GM23248 (cell line): ENCODE measurements at regions not wholly inside any gene's neighbourhood (a gene's known extent, or its start where the extent isn't known, plus 50 kb on each side); places are given as distances from the start of the nearest gene placed in this dataset.
A peak's percentile ranks its signal among the peaks of the same experiment; 100 is the strongest.

Experiments used
- DNase-seq: peaks from one replicate; pipeline ENCODE4 v3.0.0-alpha.2; 2015
- H2AFZ ChIP-seq: fragments of 200-600 bp; sonication (generic); 2 replicates; pipeline ENCODE4 v1.6.1; 2016; ENCODE audit warnings: antibody characterized with exemption
- H3F3A ChIP-seq: fragments of 200-600 bp; sonication (generic); 2 replicates; pipeline ENCODE4 v1.6.1; 2016; ENCODE audit warnings: mild to moderate bottlenecking, antibody characterized with exemption, mixed run types; ENCODE audit not compliant: insufficient read depth
- H3K27ac ChIP-seq: fragments of 200-600 bp; sonication (generic); 2 replicates; pipeline ENCODE4 v1.5.1; 2016; ENCODE audit warnings: mild to moderate bottlenecking
- H3K27me3 ChIP-seq: fragments of 200-600 bp; sonication (generic); replicated peaks from 2 replicates; pipeline ENCODE4 v1.6.1; 2016; ENCODE audit warnings: mild to moderate bottlenecking; ENCODE audit not compliant: insufficient read depth
- H3K36me3 ChIP-seq: fragments of 200-600 bp; sonication (generic); 2 replicates; pipeline ENCODE4 v1.6.1; 2016; ENCODE audit warnings: low read depth, mild to moderate bottlenecking
- H3K4me1 ChIP-seq: fragments of 200-600 bp; sonication (generic); 2 replicates; pipeline ENCODE4 v1.6.1; 2016; ENCODE audit warnings: mild to moderate bottlenecking; ENCODE audit not compliant: insufficient read depth
- H3K4me2 ChIP-seq: fragments of 200-600 bp; sonication (generic); one replicate; pipeline ENCODE4 v1.6.1; 2016; ENCODE audit warnings: mild to moderate bottlenecking; ENCODE audit not compliant: unreplicated experiment
- H3K4me3 ChIP-seq: fragments of 200-600 bp; sonication (generic); 2 replicates; pipeline ENCODE4 v1.5.1; 2016; ENCODE audit warnings: mild to moderate bottlenecking
- H3K79me2 ChIP-seq: fragments of 200-600 bp; sonication (generic); 2 replicates; pipeline ENCODE4 v1.6.1; 2016; ENCODE audit warnings: mild to moderate bottlenecking; ENCODE audit not compliant: insufficient read depth
- H3K9ac ChIP-seq: fragments of 200-600 bp; sonication (generic); 2 replicates; pipeline ENCODE4 v1.6.1; 2016; ENCODE audit warnings: mild to moderate bottlenecking
- H3K9me2 ChIP-seq: fragments of 200-600 bp; sonication (generic); 2 replicates; pipeline ENCODE4 v1.6.1; 2016; ENCODE audit warnings: mixed run types, mild to moderate bottlenecking, moderate library complexity; ENCODE audit not compliant: insufficient read depth
- H3K9me3 ChIP-seq: fragments of 200-600 bp; sonication (generic); one replicate; pipeline ENCODE4 v1.6.1; 2017; ENCODE audit warnings: low read depth
- H4K20me1 ChIP-seq: fragments of 200-600 bp; sonication (generic); 2 replicates; pipeline ENCODE4 v1.6.0; 2016; ENCODE audit not compliant: insufficient read depth
- EZH2 ChIP-seq: fragments of 200-600 bp; sonication (generic); IDR thresholded peaks from 2 replicates; pipeline ENCODE4 v1.6.1; 2018; ENCODE audit warnings: antibody characterized with exemption, mild to moderate bottlenecking; ENCODE audit not compliant: insufficient read depth, poor library complexity, severe bottlenecking
- EZH2phosphoT487 ChIP-seq: fragments of 200-600 bp; sonication (generic); IDR thresholded peaks from 2 replicates; pipeline ENCODE4 v1.6.1; 2018; ENCODE audit warnings: antibody characterized with exemption, moderate library complexity, mild to moderate bottlenecking, low read depth; ENCODE audit not compliant: insufficient read depth
- WGBS, 2 experiments: methylation state at CpG; one replicate each; pipeline ENCODE4 v1.1.6; 2015 to 2017; ENCODE audit warnings: low lambda C conversion rate in 2 of 2, low coverage in 1 of 2; ENCODE audit errors: missing lambda C conversion rate in 2 of 2; 5-methylcytosine and 5-hydroxymethylcytosine counted together
- in situ Hi-C: fragments of 300-500 bp; cut with MboI; formaldehyde crosslinking; loops from 2 replicates; pipeline ENCODE4 v1.15.0; 2020

GRCh38 chr6:133726188-133726587, 162.7 kb upstream of the TCF21 start:
- Histone ChIP-seq H3K27ac (no peak overlapping the region), H3K79me2 (no peaks in the 10 kb centered on the region), H3K36me3 (no peaks in the 10 kb centered on the region), H4K20me1 (no peaks in the 10 kb centered on the region), H3F3A (no peaks in the 10 kb centered on the region; the same call in 1 of the 2 replicates), H3K9me3 (no peaks in the 10 kb centered on the region), H3K4me1 (peaks cover 14% of the 10 kb centered on the region), H3K4me3 (no peak overlapping the region), H2AFZ (no peak overlapping the region), H3K27me3 (no peaks in the 10 kb centered on the region), H3K4me2 (no peak overlapping the region), H3K9me2 (no peaks in the 10 kb centered on the region), H3K9ac (no peak overlapping the region)
- in situ Hi-C loops: no loop called here
- DNase-seq: no peak
- 84 to 86% methylated on average over 2 of the region's 2 CpGs for WGBS, 2 experiments
- TF ChIP-seq EZH2 (no peak), EZH2phosphoT487 (no peak)

- H3K4me3 ChIP-seq: no peak overlapping the region
- in situ Hi-C loops: no loop called here
- no peak overlapping the region for H3K4me2 ChIP-seq
- no peaks in the 10 kb centered on the region for H4K20me1 ChIP-seq
- no peak overlapping the region for H3K9ac ChIP-seq
- H2AFZ ChIP-seq: peak overlapping the region; percentile 81
- no peaks in the 10 kb centered on the region for H3K9me2 ChIP-seq
- no peaks in the 10 kb centered on the region for H3K36me3 ChIP-seq
- no peaks in the 10 kb centered on the region; the same call in 1 of the 2 replicates for H3F3A ChIP-seq
- no peaks in the 10 kb centered on the region; the same call in 1 of the 2 replicates for H3K4me1 ChIP-seq
- TF ChIP-seq EZH2: no peak
- TF ChIP-seq EZH2phosphoT487: no peak
- no peaks in the 10 kb centered on the region for H3K9me3 ChIP-seq
- no peaks in the 10 kb centered on the region for H3K79me2 ChIP-seq
- no peaks in the 10 kb centered on the region for H3K27me3 ChIP-seq
- no peak overlapping the region for H3K27ac ChIP-seq
- WGBS, 2 experiments: 24 to 26% methylated on average over 4 of the region's 4 CpGs
- peak; percentile 43 for DNase-seq
Observed at GRCh38 chr6:133730881-133731280, 158.0 kb upstream of the TCF21 start.

- in situ Hi-C loops: no loop called here
- H3K9me3 ChIP-seq: no peaks in the 10 kb centered on the region
- H3K79me2 ChIP-seq: no peaks in the 10 kb centered on the region
- H3K36me3 ChIP-seq: no peaks in the 10 kb centered on the region
- no peaks in the 10 kb centered on the region for H4K20me1 ChIP-seq
- DNase-seq: no peak
- H3K9ac ChIP-seq: no peak overlapping the region
- H3F3A ChIP-seq: no peaks in the 10 kb centered on the region
- no peak for TF ChIP-seq EZH2phosphoT487
- no peak for TF ChIP-seq EZH2
- 90 to 91% methylated on average over 5 of the region's 5 CpGs for WGBS, 2 experiments
- H3K4me2 ChIP-seq: no peak overlapping the region
- no peaks in the 10 kb centered on the region for H3K9me2 ChIP-seq
- no peak overlapping the region for H3K27ac ChIP-seq
- H2AFZ ChIP-seq: no peak overlapping the region
- H3K27me3 ChIP-seq: no peaks in the 10 kb centered on the region
- peaks cover 13% of the 10 kb centered on the region; the same call in 1 of the 2 replicates for H3K4me1 ChIP-seq
- H3K4me3 ChIP-seq: no peak overlapping the region
Observed at GRCh38 chr6:133740218-133740617, 148.7 kb upstream of the TCF21 start.

- Histone ChIP-seq H3K9ac (no peak overlapping the region), H3K9me2 (no peaks in the 10 kb centered on the region)
- in situ Hi-C loops: no loop called here
Observed at GRCh38 chr6:133740816-133741215, 148.1 kb upstream of the TCF21 start.

GRCh38 chr6:133741375-133741861, 147.5 kb upstream of the TCF21 start:
- Histone ChIP-seq H4K20me1 (no peaks in the 10 kb centered on the region), H3K9ac (no peak overlapping the region), H2AFZ (no peak overlapping the region; the same call in 1 of the 2 replicates), H3K36me3 (no peaks in the 10 kb centered on the region), H3K4me1 (peaks cover 18% of the 10 kb centered on the region; the same call in 1 of the 2 replicates), H3K4me3 (no peak overlapping the region), H3K9me2 (no peaks in the 10 kb centered on the region), H3F3A (0 out of 2 replicates have a peak, but pooled peaks cover 5% of the 10 kb centered on the region), H3K4me2 (no peak overlapping the region), H3K79me2 (no peaks in the 10 kb centered on the region), H3K9me3 (no peaks in the 10 kb centered on the region), H3K27ac (no peak overlapping the region), H3K27me3 (no peaks in the 10 kb centered on the region)
- in situ Hi-C loops: no loop called here
- WGBS, 2 experiments: 43 to 52% methylated on average over 5 of the region's 5 CpGs
- DNase-seq: peak; percentile 16
- TF ChIP-seq EZH2: no peak
- TF ChIP-seq EZH2phosphoT487: no peak

More at GRCh38 chr6:133740816-133741215, 148.1 kb upstream of the TCF21 start:
- Histone ChIP-seq H3K27me3 (no peaks in the 10 kb centered on the region), H2AFZ (no peak overlapping the region), H3K27ac (no peak overlapping the region), H3K4me2 (no peak overlapping the region), H4K20me1 (no peaks in the 10 kb centered on the region), H3K36me3 (no peaks in the 10 kb centered on the region), H3K4me1 (peaks cover 18% of the 10 kb centered on the region; the same call in 1 of the 2 replicates), H3K9me3 (no peaks in the 10 kb centered on the region), H3K79me2 (no peaks in the 10 kb centered on the region), H3K4me3 (no peak overlapping the region), H3F3A (0 out of 2 replicates have a peak, but pooled peaks cover 5% of the 10 kb centered on the region)
- DNase-seq: no peak
- WGBS, 2 experiments: 72 to 79% methylated on average over 2 of the region's 2 CpGs
- no peak for TF ChIP-seq EZH2
- no peak for TF ChIP-seq EZH2phosphoT487
